ENCODE measurements at regions not wholly inside any gene's neighbourhood (a gene's known extent, or its start where the extent isn't known, plus 50 kb on each side); places are given as distances from the start of the nearest gene placed in this dataset.
"Not testable (repeated sequence)": the region's sequence is repeated elsewhere in the genome, so short reads cannot be mapped to it uniquely, and the experiment has no call there.

DNA sequence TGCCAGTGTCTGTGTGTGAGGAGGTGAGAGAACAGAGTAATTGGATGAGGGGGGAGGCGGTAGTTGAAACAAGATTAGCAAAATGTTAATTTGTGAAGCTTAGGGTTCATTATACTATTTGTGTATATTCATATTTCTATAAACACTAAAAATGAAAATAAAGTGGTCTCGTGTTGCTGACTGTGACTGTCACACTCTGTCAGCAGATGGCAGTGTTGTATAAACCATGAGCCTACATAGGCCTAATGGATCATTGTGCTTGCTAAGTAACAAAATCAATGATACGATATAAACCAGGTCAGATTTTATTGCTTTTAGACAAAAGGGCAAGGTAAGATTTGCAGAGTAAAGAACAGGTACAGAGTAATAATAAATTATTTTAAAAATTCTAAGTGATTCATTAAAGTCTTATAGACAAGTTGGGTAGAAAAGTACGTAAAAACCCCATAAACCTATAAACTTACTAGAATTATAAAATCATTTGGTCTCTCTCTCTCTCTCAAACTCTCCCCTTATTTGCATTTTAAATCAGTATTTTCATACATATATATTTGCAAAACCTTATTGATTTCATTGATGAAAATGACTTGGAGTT is 182.7 kb downstream of the RPIA start:
- H3K27ac Mint-ChIP-seq, result no peak overlapping the region
- H3K36me3 Mint-ChIP-seq, result no peaks in the 10 kb centered on the region
- ATAC-seq (peak; percentile 49 to 76), DNase-seq (ENCODE audit: low spot score in 2 of 2) (peak in 1 of 2 donors; percentile 46)
- H3K9me3 Mint-ChIP-seq, result no peaks in the 10 kb centered on the region

DNA sequence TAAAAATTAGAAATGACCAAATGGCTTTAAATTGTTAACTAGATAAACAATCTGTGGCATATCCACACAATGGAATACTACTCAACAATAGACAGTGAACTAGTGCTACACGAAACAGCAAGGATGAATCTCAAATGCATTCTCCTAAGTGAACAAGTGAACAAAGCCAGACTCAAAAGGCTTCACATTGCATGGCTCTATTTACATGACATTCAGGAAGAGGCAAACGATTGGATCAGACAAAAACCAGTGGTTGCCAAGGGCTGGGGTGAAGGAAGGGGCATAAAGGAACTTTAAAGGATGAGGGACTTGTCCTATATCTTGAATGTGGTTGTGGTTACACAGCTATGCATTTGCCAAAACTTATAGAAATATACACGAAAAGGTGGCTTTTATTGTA is 184.3 kb downstream of the RPIA start:
- no peaks in the 10 kb centered on the region for H3K36me3 Mint-ChIP-seq
- no peak for DNase-seq (ENCODE audit: low spot score in 2 of 2)
- ATAC-seq, result no peak
- H3K9me3 Mint-ChIP-seq, result no peaks in the 10 kb centered on the region
- H3K27ac Mint-ChIP-seq, result no peak overlapping the region

DNA sequence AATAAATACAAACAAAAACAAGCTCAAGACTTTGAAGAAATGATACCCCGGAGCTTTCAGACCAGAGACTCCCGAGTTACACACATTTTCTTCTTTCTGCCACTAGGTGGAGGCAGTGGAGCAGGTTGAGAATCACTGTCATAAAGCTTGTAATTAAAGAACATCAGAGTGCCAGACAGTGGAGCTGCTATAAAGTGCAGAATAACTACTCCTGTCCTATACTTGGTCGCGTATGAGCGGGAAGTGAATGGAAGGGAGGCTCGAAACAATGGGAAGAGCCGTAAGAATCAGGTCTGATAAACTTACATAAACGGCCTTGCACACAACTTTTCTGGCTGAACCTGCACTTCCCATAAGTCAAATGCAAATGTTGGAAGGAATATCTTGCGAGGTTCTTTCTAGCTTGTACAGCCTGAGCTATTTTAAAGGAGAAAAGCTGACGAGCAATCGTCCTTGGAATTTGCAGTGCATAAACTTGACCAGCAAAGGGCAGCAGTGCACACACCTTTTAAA is 189.0 kb downstream of the RPIA start:
- no peaks in the 10 kb centered on the region for H3K9me3 Mint-ChIP-seq
- peak; percentile 43 to 68 for ATAC-seq
- peak in 1 of 2 donors; percentile 29 for DNase-seq (ENCODE audit: low spot score in 2 of 2)
- no peak overlapping the region for H3K27ac Mint-ChIP-seq
- no peaks in the 10 kb centered on the region for H3K36me3 Mint-ChIP-seq

DNA sequence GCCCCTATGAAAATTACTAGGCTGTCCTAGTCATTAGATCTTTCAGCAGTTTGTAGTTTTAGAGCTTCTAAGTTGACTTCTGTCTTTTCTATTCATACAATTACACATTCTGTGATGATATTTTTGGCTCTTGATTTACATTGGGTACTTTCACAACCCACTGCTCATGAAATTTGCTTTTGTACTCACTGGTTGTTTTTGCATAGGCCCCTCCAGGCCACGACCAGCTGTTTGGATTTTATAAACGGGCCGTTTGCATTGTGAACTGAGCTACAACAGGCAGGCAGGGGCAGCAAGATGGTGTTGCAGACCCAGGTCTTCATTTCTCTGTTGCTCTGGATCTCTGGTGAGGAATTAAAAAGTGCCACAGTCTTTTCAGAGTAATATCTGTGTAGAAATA is 193.8 kb downstream of the RPIA start:
- H3K27ac Mint-ChIP-seq, result no peak overlapping the region
- no peaks in the 10 kb centered on the region for H3K9me3 Mint-ChIP-seq
- H3K36me3 Mint-ChIP-seq, result no peaks in the 10 kb centered on the region
- ATAC-seq, result no peak
- no peak for DNase-seq (ENCODE audit: low spot score in 2 of 2)

DNA sequence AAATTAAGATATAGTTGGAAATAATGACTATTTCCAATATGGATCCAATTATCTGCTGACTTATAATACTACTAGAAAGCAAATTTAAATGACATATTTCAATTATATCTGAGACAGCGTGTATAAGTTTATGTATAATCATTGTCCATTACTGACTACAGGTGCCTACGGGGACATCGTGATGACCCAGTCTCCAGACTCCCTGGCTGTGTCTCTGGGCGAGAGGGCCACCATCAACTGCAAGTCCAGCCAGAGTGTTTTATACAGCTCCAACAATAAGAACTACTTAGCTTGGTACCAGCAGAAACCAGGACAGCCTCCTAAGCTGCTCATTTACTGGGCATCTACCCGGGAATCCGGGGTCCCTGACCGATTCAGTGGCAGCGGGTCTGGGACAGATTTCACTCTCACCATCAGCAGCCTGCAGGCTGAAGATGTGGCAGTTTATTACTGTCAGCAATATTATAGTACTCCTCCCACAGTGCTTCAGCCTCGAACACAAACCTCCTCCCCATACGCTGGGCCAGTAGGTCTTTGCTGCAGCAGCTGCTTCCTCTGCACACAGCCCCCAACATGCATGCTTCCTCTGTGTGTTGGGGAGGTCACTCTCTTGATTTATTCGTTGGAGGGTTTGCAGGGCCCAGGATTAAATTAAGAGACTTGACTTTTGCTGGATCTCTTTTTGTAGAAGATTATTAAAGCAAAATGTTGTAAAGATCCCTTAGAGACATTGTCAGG is 194.4 kb downstream of the RPIA start:
- H3K27ac Mint-ChIP-seq, result no peak overlapping the region
- no peak for ATAC-seq
- no peak for DNase-seq (ENCODE audit: low spot score in 2 of 2)
- H3K9me3 Mint-ChIP-seq, result no peaks in the 10 kb centered on the region
- no peaks in the 10 kb centered on the region for H3K36me3 Mint-ChIP-seq

DNA sequence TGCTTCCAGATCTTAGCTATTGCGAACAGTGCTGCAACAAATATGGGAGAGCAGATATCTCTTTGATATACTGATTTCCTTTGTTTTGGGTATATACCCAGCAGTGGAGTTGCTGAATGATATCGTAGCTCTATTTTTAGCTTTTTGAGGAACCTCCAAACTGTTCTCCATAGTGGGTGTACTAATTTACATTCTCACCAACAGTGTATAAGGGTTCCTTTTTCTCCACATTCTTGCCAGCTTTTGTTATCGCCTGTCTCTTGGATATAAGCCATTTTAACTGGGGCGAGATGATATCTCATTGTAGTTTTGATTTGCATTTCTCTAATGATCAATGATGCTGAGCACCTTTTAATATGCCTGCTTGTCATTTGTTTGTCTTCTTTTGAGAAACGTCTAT is 196.0 kb downstream of the RPIA start:
- H3K9me3 Mint-ChIP-seq; ATAC-seq; H3K27ac Mint-ChIP-seq; DNase-seq (ENCODE audit: low spot score in 2 of 2); H3K36me3 Mint-ChIP-seq: not testable (repeated sequence)

DNA sequence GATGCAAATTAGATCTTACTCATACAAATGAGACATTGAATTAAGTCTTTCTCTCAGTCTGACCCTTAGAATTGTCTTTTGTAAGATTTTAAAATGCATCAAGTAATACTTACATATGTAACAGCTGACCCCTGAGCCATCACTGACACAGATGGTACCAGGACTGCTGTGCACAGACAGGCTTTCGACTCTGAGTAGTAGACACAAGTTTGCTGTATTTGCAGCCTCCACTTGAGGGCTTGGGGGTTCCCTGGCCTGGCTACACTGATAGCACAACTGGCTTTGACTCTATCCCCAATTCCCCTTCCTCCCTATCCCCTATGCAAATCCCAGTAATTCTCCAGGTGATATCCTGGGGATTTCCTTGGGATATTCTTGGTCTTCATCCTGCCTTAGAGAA is 200.7 kb downstream of the RPIA start:
- ATAC-seq (no peak), DNase-seq (ENCODE audit: low spot score in 2 of 2) (no peak)
- Mint-ChIP-seq H3K27ac (no peak overlapping the region), H3K9me3 (no peaks in the 10 kb centered on the region), H3K36me3 (no peaks in the 10 kb centered on the region)

DNA sequence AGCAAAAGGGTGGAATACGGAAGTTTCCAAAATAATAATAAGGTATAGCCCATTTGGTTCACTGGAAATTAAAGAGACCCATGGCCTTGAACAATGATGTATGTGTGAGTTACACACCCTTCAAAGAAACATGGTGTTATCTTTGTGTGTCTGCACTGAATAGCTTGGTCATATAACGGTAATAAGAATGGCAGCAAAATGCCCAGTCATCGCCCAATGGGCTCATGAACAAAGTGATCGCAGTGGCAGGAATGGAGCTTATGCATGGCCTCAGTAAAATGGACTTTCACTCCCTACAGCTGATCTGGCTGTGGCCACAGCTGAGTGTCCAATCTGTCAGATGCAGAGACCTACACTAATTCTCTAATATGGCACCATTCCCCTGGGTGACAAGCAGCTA is 201.3 kb downstream of the RPIA start:
- no peak overlapping the region for H3K27ac Mint-ChIP-seq
- H3K9me3 Mint-ChIP-seq, result no peaks in the 10 kb centered on the region
- no peak for ATAC-seq
- H3K36me3 Mint-ChIP-seq, result no peaks in the 10 kb centered on the region
- DNase-seq (ENCODE audit: low spot score in 2 of 2), result no peak

DNA sequence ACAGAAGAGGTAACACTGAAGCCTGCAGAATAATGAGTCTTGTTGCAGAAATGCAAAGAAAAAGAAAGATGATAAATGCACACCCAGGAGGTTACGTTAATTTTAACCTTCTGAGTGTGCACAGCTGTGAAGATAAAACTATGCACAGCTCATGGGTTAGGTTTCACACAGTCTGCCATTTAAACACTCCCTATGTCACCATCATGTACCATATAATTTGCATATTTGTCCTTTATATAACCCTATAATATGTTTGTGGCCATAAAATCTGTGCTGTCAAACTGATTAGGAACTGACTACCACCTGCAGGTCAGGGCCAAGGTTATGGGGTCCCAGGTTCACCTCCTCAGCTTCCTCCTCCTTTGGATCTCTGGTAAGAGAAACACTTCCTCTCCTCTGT is 205.5 kb downstream of the RPIA start:
- DNase-seq (ENCODE audit: low spot score in 2 of 2) (no peak), ATAC-seq (no peak)
- Mint-ChIP-seq H3K9me3 (no peaks in the 10 kb centered on the region), H3K36me3 (no peaks in the 10 kb centered on the region), H3K27ac (no peak overlapping the region)

DNA sequence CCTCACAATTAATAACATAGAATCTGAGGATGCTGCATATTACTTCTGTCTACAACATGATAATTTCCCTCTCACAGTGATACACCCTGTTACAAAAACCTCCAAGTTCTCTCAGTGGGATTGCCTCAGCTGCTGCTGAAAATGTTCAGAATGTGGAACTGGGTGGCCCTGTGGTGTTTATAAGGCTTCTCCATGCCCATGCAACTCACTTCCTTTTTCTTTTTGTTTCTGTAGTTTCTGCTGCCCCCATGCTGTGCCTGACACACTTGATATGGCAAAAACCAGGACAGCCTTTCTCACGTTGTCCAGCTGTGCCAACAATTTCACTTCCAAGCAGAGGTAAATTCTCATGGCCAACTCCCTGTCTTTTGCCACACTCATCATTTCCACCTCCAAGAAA is 206.2 kb downstream of the RPIA start:
- DNase-seq (ENCODE audit: low spot score in 2 of 2) (no peak), ATAC-seq (no peak)
- Mint-ChIP-seq H3K36me3 (no peaks in the 10 kb centered on the region), H3K27ac (no peak overlapping the region), H3K9me3 (no peaks in the 10 kb centered on the region)

DNA sequence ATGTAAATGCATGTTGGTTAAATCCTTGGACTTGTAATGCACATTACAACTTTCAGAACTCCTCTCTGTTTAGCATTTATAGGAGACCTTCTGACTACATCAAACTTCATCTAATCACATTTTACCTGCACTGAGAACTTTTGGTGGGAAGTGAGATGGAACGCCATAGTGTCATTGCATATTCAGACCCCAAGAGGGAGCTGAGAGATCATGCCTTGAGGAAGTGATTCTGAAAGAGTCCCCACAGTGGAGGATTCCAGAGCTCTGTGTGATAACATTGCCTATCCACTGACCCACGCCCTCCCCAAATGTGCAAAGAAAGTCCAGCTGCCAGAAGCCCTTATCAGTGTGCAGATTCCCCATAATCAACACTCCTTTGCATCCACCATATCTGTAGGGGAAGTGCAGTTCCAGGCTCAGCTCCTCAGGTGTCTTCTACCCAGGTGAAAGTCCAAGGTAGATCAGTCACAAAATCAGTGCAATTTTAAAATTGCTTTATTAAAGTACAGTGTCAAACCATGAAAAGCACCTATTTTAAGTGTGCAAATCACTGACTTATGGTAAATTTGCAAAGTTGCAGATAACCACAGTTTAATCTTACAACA is 212.4 kb downstream of the RPIA start:
- Mint-ChIP-seq H3K36me3 (no peaks in the 10 kb centered on the region), H3K27ac (no peak overlapping the region), H3K9me3 (no peaks in the 10 kb centered on the region)
- ATAC-seq (peak in 1 of 2 donors; percentile 53), DNase-seq (ENCODE audit: low spot score in 2 of 2) (no peak)

DNA sequence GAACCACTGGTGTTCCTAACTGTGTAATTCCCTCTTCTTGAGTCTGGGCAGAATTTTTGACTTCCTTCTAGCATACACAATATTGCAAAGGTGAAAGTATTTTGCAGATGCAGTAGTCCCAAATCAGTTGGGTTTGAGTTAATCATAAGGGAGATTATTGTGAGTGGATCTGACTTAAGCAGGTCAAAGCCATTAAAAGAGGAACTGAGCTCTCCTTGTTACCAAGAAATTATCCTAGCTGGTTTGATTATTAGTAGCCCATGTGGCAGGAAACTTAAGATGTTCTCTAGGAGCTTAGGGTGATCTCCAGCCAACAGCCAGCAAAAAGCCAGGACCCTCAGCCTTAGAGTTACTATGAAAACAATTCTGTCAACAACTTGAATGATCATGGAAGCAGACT is 221.8 kb downstream of the RPIA start:
- Mint-ChIP-seq H3K9me3 (no peaks in the 10 kb centered on the region), H3K36me3 (no peaks in the 10 kb centered on the region), H3K27ac (no peak overlapping the region)
- DNase-seq (ENCODE audit: low spot score in 2 of 2) (no peak), ATAC-seq (no peak)

DNA sequence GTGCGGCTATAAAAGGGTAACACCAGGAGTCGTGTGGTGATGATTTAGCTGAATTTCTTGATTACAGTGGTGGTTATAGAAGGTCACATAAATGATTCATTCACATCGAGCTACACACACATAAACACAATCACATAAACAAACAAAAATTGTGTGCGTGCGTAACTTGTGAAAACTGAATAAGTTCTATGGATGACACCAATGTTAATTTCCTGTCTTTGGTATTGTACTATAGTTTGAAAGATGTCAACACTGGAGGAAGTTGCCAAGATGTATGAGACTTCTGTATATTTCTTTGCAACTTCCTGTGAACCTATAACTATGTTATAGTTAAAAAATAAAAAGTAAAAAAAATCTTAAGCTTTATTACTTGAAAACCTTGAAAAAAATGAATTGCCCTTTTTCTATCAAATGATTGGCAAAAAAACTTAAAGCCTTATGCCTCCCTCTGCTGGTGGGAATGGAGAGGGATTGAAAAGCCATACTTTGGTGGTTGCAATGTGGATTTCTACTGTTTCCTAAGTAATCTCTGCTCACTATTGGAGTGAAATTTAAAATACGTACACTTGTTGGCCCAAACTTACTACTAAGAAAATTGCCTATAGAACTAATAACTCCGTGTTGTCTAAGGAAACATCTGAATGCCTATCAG is 227.7 kb downstream of the RPIA start:
- no peaks in the 10 kb centered on the region for H3K9me3 Mint-ChIP-seq
- ATAC-seq, result no peak
- H3K36me3 Mint-ChIP-seq, result no peaks in the 10 kb centered on the region
- DNase-seq (ENCODE audit: low spot score in 2 of 2), result no peak
- no peak overlapping the region for H3K27ac Mint-ChIP-seq

DNA sequence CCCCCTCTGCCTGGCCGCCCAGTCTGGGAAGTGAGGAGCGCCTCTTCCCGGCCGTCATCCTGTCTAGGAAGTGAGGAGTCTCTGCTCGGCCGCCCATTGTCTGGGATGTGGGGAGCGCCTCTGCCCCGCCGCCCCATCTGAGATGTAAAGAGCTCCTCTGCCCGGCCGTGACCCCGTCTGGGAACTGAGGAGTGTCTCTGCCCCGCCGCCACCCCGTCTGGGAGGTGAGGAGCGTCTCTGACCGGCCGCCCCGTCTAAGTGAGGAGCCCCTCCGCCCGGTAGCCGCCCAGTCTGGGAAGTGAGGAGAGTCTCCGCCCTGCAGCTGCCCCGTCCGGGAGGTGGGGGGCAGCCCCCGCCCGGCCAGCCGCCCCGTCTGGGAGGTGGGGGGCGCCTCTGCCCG is 228.9 kb downstream of the RPIA start:
- H3K9me3 Mint-ChIP-seq; ATAC-seq; H3K36me3 Mint-ChIP-seq; DNase-seq (ENCODE audit: low spot score in 2 of 2); H3K27ac Mint-ChIP-seq: not testable (repeated sequence)

DNA sequence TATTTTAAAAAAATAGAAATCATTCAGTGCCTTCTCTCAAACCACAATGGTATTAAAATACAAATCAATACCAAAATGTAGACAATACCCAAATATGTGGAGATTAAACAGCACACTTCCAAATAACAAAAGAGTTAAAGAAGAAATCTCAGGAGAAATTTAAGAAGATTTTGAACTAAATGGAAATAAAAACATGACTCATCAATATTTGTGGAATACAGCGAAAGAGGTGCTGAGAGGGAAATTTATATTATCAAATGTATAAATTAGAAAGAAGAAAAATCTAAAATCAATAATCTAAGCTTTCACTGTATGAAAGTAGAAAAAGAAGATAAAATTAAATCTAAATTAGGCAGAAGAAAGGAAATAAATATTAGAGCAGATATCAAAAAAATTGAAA is 233.1 kb downstream of the RPIA start:
- ATAC-seq (no peak), DNase-seq (ENCODE audit: low spot score in 2 of 2) (no peak)
- Mint-ChIP-seq H3K36me3 (no peaks in the 10 kb centered on the region), H3K9me3 (no peaks in the 10 kb centered on the region), H3K27ac (no peak overlapping the region)

DNA sequence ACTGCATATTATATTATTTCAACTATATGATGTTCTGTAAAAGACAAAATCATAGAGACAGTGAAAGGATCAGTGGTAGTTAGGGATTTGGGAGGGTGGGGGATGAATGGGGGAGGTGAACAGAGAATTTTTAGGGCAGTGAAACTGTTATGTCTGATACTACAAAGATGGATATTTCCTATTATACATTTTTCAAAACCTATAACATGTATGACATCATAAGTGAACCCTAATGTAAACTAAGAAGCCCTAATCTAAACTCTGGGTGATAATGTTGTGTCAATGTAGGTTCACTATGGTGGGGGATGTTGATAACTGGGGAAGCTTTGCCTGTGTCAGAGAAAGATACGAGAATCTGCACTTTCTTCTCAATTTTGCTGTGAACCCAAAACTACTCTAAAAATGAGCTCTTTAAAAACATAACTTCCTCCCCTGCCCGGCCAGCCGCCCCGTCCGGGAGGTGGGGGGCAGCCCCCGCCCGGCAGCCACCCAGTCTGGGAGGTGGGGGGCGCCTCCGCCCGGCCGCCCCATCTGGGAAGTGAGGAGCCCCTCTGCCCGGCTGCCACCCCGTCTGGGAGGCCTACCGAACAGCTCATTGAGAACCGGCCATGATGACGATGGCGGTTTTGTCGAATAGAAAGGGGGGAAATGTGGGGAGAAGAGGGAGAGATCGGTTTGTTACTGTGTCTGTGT is 234.4 kb downstream of the RPIA start:
- Mint-ChIP-seq H3K9me3 (no peaks in the 10 kb centered on the region), H3K36me3 (no peaks in the 10 kb centered on the region), H3K27ac (no peak overlapping the region)
- DNase-seq (ENCODE audit: low spot score in 2 of 2), result no peak
- no peak for ATAC-seq

DNA sequence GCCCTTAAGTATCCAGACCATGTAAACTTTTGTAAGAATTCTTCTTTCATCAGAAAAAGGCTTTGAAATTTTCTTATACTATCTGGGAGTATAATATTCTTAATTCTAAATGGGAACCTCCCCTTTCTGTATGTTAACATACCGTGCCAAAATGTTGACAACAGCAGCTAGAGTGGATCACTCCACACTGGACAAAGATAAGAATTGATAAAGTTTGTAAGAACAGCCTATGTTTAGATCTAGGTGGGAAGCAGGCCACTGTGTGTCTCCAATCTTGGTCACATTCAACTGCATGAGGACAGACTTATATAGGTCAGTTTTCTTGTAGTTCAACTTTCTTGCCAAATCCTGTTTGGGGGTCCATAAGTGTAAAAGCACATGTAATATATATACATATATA is 235.7 kb downstream of the RPIA start:
- Mint-ChIP-seq H3K27ac (no peak overlapping the region), H3K9me3 (no peaks in the 10 kb centered on the region), H3K36me3 (no peaks in the 10 kb centered on the region)
- ATAC-seq (no peak), DNase-seq (ENCODE audit: low spot score in 2 of 2) (no peak)
